ENCODE measurements at regions not wholly inside any gene's neighbourhood (a gene's known extent, or its start where the extent isn't known, plus 50 kb on each side); places are given as distances from the start of the nearest gene placed in this dataset.
"Not testable (repeated sequence)": the region's sequence is repeated elsewhere in the genome, so short reads cannot be mapped to it uniquely, and the experiment has no call there.

- TF ChIP-seq CTCF (IDR thresholded peaks at IDR 0.05; ENCODE audit: borderline replicate concordance, insufficient read depth, low read depth, low read length): no peak
- no peak overlapping the region for H3K4me3 ChIP-seq (ENCODE audit: low read depth, low read length)
Observed at GRCh38 chr1:196007763-196008162, 600.5 kb downstream of the KCNT2 start.

GRCh38 chr1:196005426-196005825, 602.8 kb downstream of the KCNT2 start:
- no peak for TF ChIP-seq CTCF (IDR thresholded peaks at IDR 0.05; ENCODE audit: borderline replicate concordance, insufficient read depth, low read depth, low read length)
- no peak overlapping the region for H3K4me3 ChIP-seq (ENCODE audit: low read depth, low read length)

GRCh38 chr1:196004388-196004787, 603.9 kb downstream of the KCNT2 start:
- not testable (repeated sequence) for H3K4me3 ChIP-seq (ENCODE audit: low read depth, low read length)

GRCh38 chr1:196002906-196003305, 605.3 kb downstream of the KCNT2 start:
- H3K4me3 ChIP-seq (ENCODE audit: low read depth, low read length): no peak overlapping the region
- no peak for TF ChIP-seq CTCF (IDR thresholded peaks at IDR 0.05; ENCODE audit: borderline replicate concordance, insufficient read depth, low read depth, low read length)

GRCh38 chr1:196002296-196002695, 605.9 kb downstream of the KCNT2 start:
- H3K4me3 ChIP-seq (ENCODE audit: low read depth, low read length): not testable (repeated sequence)

- no peak for TF ChIP-seq CTCF (IDR thresholded peaks at IDR 0.05; ENCODE audit: borderline replicate concordance, insufficient read depth, low read depth, low read length)
- H3K4me3 ChIP-seq (ENCODE audit: low read depth, low read length): no peak overlapping the region
Observed at GRCh38 chr1:196001188-196001587, 607.1 kb downstream of the KCNT2 start.

- H3K4me3 ChIP-seq (ENCODE audit: low read depth, low read length): no peak overlapping the region
- TF ChIP-seq CTCF (IDR thresholded peaks at IDR 0.05; ENCODE audit: borderline replicate concordance, insufficient read depth, low read depth, low read length): no peak
Observed at GRCh38 chr1:195999022-195999421, 609.2 kb downstream of the KCNT2 start.

- no peak for TF ChIP-seq CTCF (IDR thresholded peaks at IDR 0.05; ENCODE audit: borderline replicate concordance, insufficient read depth, low read depth, low read length)
- no peak overlapping the region for H3K4me3 ChIP-seq (ENCODE audit: low read depth, low read length)
Observed at GRCh38 chr1:195981448-195982139, 626.6 kb downstream of the KCNT2 start.

All from GM12875 (cell line).